Naive B cell (primary cell): ENCODE measurements at regions not wholly inside any gene's neighbourhood (a gene's known extent, or its start where the extent isn't known, plus 50 kb on each side); places are given as distances from the start of the nearest gene placed in this dataset.
A peak's percentile ranks its signal among the peaks of the same experiment; 100 is the strongest.
"Not testable (repeated sequence)": the region's sequence is repeated elsewhere in the genome, so short reads cannot be mapped to it uniquely, and the experiment has no call there.

Experiments used
- ATAC-seq, 2 donors: fragments of 150-1000 bp; cut with Tn5 transposase; 2 replicates each; pipeline ENCODE4 v1.10.0; 2021; ENCODE audit warnings: low read depth in 2 of 2, mild to moderate bottlenecking in 2 of 2, moderate library complexity in 2 of 2
- DNase-seq: peaks from one replicate; pipeline ENCODE4 v3.0.0; 2022
- H3K27ac Mint-ChIP-seq, 6 donors: one replicate each; pipeline ENCODE4 v1.8.0; 2020 to 2022; ENCODE audit warnings: mild to moderate bottlenecking in 6 of 6, mixed read lengths in 6 of 6, moderate library complexity in 5 of 6, inconsistent platforms in 2 of 6
- H3K27me3 Mint-ChIP-seq, 3 donors: one replicate each; pipeline ENCODE4 v1.8.0; 2021 to 2022; ENCODE audit warnings: mixed read lengths in 3 of 3, mild to moderate bottlenecking in 1 of 3
- H3K36me3 Mint-ChIP-seq, 2 donors: one replicate each; pipeline ENCODE4 v1.8.0; 2020 to 2022; ENCODE audit warnings: mixed read lengths in 2 of 2, inconsistent platforms in 1 of 2, mild to moderate bottlenecking in 1 of 2
- H3K4me1 Mint-ChIP-seq, 3 donors: one replicate each; pipeline ENCODE4 v1.8.0; 2020 to 2022; ENCODE audit warnings: mixed read lengths in 3 of 3, inconsistent platforms in 1 of 3, mild to moderate bottlenecking in 1 of 3, moderate library complexity in 1 of 3
- H3K4me3 Mint-ChIP-seq, 8 donors: one replicate each; pipeline ENCODE4 v1.8.0; 2020 to 2022; ENCODE audit warnings: mild to moderate bottlenecking in 8 of 8, mixed read lengths in 8 of 8, moderate library complexity in 8 of 8, inconsistent platforms in 2 of 8
- H3K9me3 Mint-ChIP-seq, 7 donors: one replicate each; pipeline ENCODE4 v1.8.0; 2020 to 2022; ENCODE audit warnings: mixed read lengths in 7 of 7, mild to moderate bottlenecking in 5 of 7, inconsistent platforms in 2 of 7, moderate library complexity in 1 of 7

- Mint-ChIP-seq H3K9me3 (peaks cover 0 to 6% (median 0%) of the 10 kb centered on the region in 7 donors), H3K4me1 (no peaks in the 10 kb centered on the region), H3K27ac (no peak overlapping the region), H3K4me3 (no peak overlapping the region), H3K36me3 (no peaks in the 10 kb centered on the region), H3K27me3 (no peaks in the 10 kb centered on the region)
- no peak for ATAC-seq
- no peak for DNase-seq
Observed at GRCh38 chr12:83622205-83622604, 935.5 kb downstream of the TMTC2 start.

DNA sequence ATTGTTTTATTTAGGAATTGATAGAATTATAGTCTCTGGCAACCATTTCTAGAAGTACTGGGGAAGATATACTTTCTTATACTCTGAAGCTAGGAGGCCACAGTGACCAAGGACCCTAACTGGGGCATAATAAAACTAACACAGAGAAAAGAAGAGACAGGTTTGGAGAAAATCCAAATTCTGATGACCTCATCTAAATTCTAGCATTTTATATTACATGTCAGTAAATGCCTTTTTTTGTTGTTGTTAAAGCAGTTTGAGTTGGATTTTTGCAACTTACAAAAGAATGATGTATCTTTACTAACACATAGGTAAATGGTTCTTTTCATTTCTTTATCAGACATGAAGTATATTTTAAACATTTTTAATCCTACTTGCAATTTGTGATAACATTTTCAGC lies 933.3 kb downstream of the TMTC2 start:
- H3K27ac Mint-ChIP-seq, result no peak overlapping the region
- no peaks in the 10 kb centered on the region for H3K4me1 Mint-ChIP-seq
- ATAC-seq, result no peak
- no peak overlapping the region for H3K4me3 Mint-ChIP-seq
- H3K9me3 Mint-ChIP-seq, result peaks cover 0 to 6% (median 4%) of the 10 kb centered on the region in 7 donors
- H3K36me3 Mint-ChIP-seq, result no peaks in the 10 kb centered on the region
- no peak for DNase-seq
- no peaks in the 10 kb centered on the region for H3K27me3 Mint-ChIP-seq

DNA sequence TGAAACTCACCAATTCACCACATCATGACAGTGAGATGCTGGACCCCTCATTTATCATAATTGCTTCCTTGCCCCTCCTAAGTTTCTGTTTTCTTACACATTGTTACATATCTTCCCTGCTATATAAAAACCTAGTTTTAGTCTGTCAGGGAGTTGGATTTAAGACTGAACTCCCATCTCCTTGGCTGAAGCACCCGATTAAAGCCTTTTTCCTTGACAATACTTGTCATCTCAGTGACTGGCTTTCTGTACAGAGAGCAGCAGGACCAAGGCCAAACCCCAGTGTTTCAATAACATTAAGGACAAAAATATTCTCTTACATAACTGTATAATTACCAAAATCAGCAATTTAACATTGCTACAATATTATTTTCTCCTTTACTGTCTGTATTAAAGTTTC lies 928.4 kb downstream of the TMTC2 start:
- peak overlapping the region in 1 of 6 donors; percentile 12 for H3K27ac Mint-ChIP-seq

DNA sequence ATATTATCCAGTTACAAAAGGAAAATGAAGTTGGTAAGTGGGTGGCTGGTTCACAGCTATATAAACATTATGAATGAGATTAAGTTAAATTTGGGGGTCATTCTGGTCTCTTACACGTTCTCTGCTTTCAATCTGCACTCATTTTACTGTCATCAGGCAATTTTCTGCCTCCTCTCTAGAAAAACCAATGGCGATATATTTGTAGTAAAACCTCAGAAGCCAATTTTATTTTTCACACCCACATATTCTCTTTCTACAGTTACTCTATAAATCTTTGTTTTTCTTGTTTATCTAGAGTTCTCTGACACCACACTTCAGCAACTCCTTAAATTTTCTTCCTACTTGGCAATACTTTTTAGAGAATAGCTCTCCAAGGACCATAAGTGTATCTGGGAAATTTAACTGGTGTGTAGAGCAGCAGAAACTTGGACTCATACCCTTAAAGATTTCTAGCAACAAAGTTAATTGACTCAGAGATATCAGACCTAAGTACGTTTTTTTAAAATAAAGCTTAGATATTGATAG lies 926.9 kb downstream of the TMTC2 start:
- no peak overlapping the region for H3K27ac Mint-ChIP-seq
- no peak overlapping the region for H3K4me3 Mint-ChIP-seq
- H3K27me3 Mint-ChIP-seq, result no peaks in the 10 kb centered on the region
- H3K4me1 Mint-ChIP-seq, result no peaks in the 10 kb centered on the region
- ATAC-seq (no peak), DNase-seq (no peak)
- no peaks in the 10 kb centered on the region for H3K36me3 Mint-ChIP-seq
- peaks cover 0 to 28% (median 7%) of the 10 kb centered on the region in 7 donors for H3K9me3 Mint-ChIP-seq

More for the DNA sequence above, 928.4 kb downstream of the TMTC2 start:
- peaks cover 0 to 20% (median 4%) of the 10 kb centered on the region in 7 donors for H3K9me3 Mint-ChIP-seq
- H3K27me3 Mint-ChIP-seq, result no peaks in the 10 kb centered on the region
- no peaks in the 10 kb centered on the region for H3K36me3 Mint-ChIP-seq
- DNase-seq, result no peak
- no peaks in the 10 kb centered on the region for H3K4me1 Mint-ChIP-seq
- ATAC-seq, result no peak
- no peak overlapping the region for H3K4me3 Mint-ChIP-seq

DNA sequence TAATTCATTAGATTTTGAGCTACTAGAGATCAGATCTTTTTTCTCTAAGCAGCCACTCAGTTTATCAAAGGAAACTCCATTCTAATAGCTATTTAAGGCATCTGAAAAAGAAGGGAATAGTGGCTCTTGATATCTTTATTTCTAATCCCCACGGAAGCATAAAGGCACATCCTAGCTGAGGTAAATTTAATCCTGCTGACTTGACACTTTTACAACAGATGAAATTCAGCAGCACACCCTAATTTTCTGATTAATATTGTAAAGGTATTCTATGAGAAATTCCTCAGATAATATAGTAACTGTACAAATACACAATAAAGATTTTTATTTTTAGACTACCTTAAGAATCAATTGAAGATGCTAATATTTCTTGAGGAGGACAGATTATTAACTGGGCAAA lies 916.4 kb downstream of the TMTC2 start:
- Mint-ChIP-seq H3K27ac (no peak overlapping the region), H3K27me3 (no peaks in the 10 kb centered on the region), H3K36me3 (no peaks in the 10 kb centered on the region), H3K4me3 (no peak overlapping the region), H3K9me3 (peaks cover 7 to 36% (median 20%) of the 10 kb centered on the region in 7 donors), H3K4me1 (no peaks in the 10 kb centered on the region)
- no peak for ATAC-seq
- DNase-seq, result no peak

GRCh38 chr12:83575326-83575725 lies 888.6 kb downstream of the TMTC2 start:
- H3K9me3 Mint-ChIP-seq, result peaks cover 0 to 7% (median 1%) of the 10 kb centered on the region in 7 donors
- no peak overlapping the region for H3K27ac Mint-ChIP-seq
- ATAC-seq (no peak), DNase-seq (no peak)
- H3K4me3 Mint-ChIP-seq, result no peak overlapping the region
- H3K4me1 Mint-ChIP-seq, result no peaks in the 10 kb centered on the region
- H3K36me3 Mint-ChIP-seq, result no peaks in the 10 kb centered on the region
- no peaks in the 10 kb centered on the region for H3K27me3 Mint-ChIP-seq

GRCh38 chr12:83574142-83574541 lies 887.4 kb downstream of the TMTC2 start:
- Mint-ChIP-seq H3K27me3 (no peaks in the 10 kb centered on the region), H3K4me1 (no peaks in the 10 kb centered on the region), H3K9me3 (peaks cover 0 to 7% (median 4%) of the 10 kb centered on the region in 7 donors), H3K4me3 (no peak overlapping the region), H3K36me3 (no peaks in the 10 kb centered on the region), H3K27ac (no peak overlapping the region)
- DNase-seq, result no peak
- ATAC-seq, result no peak

DNA sequence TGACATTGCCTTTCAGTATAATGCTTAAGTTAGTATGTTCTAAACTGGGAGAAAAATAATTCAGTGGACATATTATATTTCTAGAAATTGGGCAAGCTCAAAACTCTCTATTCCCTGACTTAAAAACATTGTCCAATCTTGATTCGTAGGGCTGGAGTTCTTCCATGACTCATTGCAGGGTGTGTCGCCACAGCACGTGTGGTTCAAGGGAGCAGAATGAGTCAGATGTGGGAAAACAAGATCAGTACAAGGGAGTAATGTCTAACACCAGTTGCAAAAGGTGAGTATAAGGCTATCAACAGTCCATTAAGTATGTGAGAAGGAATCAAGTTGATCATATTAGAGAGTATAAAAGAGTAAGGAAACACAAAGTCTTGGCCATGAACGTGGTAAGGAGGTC lies 887.0 kb downstream of the TMTC2 start:
- Mint-ChIP-seq H3K36me3 (no peaks in the 10 kb centered on the region), H3K4me3 (no peak overlapping the region)

GRCh38 chr12:83559650-83560049 lies 872.9 kb downstream of the TMTC2 start:
- no peak overlapping the region for H3K27ac Mint-ChIP-seq
- no peak for ATAC-seq
- H3K4me3 Mint-ChIP-seq, result no peak overlapping the region
- H3K36me3 Mint-ChIP-seq, result no peaks in the 10 kb centered on the region
- H3K27me3 Mint-ChIP-seq, result peaks cover 0 to 4% (median 0%) of the 10 kb centered on the region in 3 donors
- H3K4me1 Mint-ChIP-seq, result no peaks in the 10 kb centered on the region
- no peak for DNase-seq
- peaks cover 0 to 11% (median 5%) of the 10 kb centered on the region in 7 donors for H3K9me3 Mint-ChIP-seq

More for the DNA sequence above, 887.0 kb downstream of the TMTC2 start:
- no peak overlapping the region for H3K27ac Mint-ChIP-seq
- ATAC-seq (no peak), DNase-seq (no peak)
- H3K4me1 Mint-ChIP-seq, result no peaks in the 10 kb centered on the region
- no peaks in the 10 kb centered on the region for H3K27me3 Mint-ChIP-seq
- H3K9me3 Mint-ChIP-seq, result peaks cover 0 to 12% (median 6%) of the 10 kb centered on the region in 7 donors

DNA sequence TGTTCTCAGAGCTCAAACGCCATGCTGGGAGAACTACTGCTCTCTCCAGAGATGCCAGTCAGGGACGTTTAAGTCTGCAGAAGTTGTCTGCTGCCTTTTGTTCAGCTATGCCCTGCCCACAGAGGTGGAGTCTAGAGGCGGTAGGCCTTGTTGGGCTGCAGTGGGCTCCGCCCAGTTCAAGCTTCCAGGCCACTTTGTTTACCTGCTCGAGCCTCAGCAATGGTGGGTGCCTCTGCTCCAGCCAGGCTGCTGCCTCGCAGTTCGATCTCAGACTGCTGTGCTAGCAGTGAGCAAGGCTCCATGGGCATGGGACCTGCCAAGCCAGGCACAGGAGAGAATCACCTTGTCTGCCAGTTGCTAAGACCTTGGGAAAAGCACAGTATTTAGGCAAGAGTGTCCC lies 869.3 kb downstream of the TMTC2 start:
- not testable (repeated sequence) for H3K4me1 Mint-ChIP-seq, H3K27ac Mint-ChIP-seq, ATAC-seq, H3K36me3 Mint-ChIP-seq, H3K27me3 Mint-ChIP-seq, H3K4me3 Mint-ChIP-seq, DNase-seq
- peaks cover 3 to 14% (median 10%) of the 10 kb centered on the region in 7 donors for H3K9me3 Mint-ChIP-seq

GRCh38 chr12:83541446-83541845 lies 854.7 kb downstream of the TMTC2 start:
- DNase-seq (no peak), ATAC-seq (no peak)
- Mint-ChIP-seq H3K9me3 (peaks cover 2 to 20% (median 4%) of the 10 kb centered on the region in 7 donors), H3K4me3 (no peak overlapping the region), H3K4me1 (no peaks in the 10 kb centered on the region), H3K36me3 (no peaks in the 10 kb centered on the region), H3K27me3 (no peaks in the 10 kb centered on the region), H3K27ac (no peak overlapping the region)

DNA sequence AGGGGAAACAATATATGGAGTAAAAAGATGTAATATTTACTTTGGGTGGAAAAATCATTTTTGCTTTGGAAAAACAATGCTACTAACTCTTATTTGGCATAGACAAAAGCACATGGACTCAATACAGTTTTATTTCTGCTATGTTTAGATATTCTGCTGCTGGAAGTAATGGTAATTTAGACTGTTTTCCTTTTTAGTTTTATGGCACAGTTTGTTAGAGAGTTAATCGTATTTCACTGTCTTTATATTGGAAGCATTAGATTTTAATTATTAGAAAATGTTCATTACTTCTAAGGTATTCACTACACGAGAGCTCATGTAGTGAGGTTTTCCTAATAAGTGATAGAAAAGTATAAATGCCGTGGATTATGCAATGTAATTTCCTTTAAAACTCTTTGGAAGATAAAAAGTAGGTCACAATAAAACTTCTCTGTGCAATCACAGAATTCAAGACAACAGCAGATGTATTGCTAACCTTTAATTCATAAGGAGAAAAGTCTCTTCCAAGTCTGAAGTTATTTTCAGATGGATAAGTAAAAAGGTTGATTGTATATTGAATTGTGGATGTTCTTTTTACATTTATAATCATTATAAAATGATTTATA lies 851.8 kb downstream of the TMTC2 start:
- peaks cover 0 to 5% (median 0%) of the 10 kb centered on the region in 7 donors for H3K9me3 Mint-ChIP-seq
- ATAC-seq (no peak), DNase-seq (no peak)
- H3K4me3 Mint-ChIP-seq, result no peak overlapping the region
- H3K27me3 Mint-ChIP-seq, result no peaks in the 10 kb centered on the region
- no peaks in the 10 kb centered on the region for H3K36me3 Mint-ChIP-seq
- H3K4me1 Mint-ChIP-seq, result no peaks in the 10 kb centered on the region
- no peak overlapping the region for H3K27ac Mint-ChIP-seq

DNA sequence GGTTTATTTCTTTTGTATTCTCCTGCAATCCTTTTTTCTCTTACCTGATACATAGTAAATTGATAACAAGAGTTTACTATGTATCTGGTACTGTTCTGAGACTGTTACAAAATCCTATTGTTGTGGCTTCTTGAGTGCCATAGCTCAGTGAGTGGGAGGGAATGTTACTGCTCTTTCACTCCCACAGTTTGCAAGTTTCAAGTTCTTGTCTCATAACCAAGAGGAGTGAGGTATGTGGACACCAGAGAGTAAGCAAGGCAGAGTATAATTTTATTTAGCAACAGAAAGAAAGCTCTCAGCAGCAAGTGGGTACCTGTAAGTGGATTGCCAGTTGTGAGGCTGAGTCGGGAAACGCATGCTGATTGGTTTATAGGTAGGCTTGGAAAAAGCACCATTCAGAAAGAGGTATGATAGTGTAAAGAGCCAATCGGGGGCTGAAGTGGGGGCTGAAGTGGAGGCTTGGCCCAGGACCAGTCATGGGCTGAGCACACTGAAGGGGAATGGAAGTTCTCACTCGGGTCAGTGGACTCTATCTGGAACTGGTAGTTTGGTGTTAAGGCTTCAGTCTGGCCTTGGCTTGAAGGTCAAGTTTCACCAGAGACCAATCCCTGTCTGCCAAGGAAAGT lies 850.8 kb downstream of the TMTC2 start:
- H3K27me3 Mint-ChIP-seq, result no peaks in the 10 kb centered on the region
- H3K4me1 Mint-ChIP-seq, result no peaks in the 10 kb centered on the region
- H3K4me3 Mint-ChIP-seq, result no peak overlapping the region
- H3K36me3 Mint-ChIP-seq, result no peaks in the 10 kb centered on the region
- no peak overlapping the region for H3K27ac Mint-ChIP-seq
- H3K9me3 Mint-ChIP-seq, result peaks cover 0 to 5% (median 0%) of the 10 kb centered on the region in 7 donors
- ATAC-seq, result no peak
- no peak for DNase-seq

DNA sequence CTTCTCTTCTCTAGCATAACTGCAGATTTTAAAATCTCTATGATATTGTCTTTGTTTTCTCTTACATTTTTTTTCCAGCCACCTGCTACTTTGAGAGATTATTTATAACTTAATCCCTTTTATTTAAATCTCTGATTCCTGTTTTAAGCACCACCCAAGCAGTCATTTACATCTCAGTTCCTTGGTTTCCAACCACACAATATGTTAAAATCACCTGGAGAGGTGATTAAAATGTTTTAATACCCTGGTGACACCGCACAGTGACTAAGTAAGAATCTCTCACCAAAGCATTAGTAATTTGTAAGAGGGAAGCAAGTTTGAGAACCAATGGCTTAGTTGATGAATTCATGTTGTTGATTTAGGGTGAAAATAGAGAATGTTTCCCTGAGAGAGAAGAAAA lies 849.8 kb downstream of the TMTC2 start:
- Mint-ChIP-seq H3K4me1 (no peaks in the 10 kb centered on the region), H3K9me3 (peaks cover 0 to 5% (median 0%) of the 10 kb centered on the region in 7 donors), H3K36me3 (no peaks in the 10 kb centered on the region), H3K4me3 (no peak overlapping the region), H3K27ac (no peak overlapping the region), H3K27me3 (no peaks in the 10 kb centered on the region)
- DNase-seq, result no peak
- ATAC-seq, result no peak
